ENCODE measurements at regions not wholly inside any gene's neighbourhood (a gene's known extent, or its start where the extent isn't known, plus 50 kb on each side); places are given as distances from the start of the nearest gene placed in this dataset.

DNA sequence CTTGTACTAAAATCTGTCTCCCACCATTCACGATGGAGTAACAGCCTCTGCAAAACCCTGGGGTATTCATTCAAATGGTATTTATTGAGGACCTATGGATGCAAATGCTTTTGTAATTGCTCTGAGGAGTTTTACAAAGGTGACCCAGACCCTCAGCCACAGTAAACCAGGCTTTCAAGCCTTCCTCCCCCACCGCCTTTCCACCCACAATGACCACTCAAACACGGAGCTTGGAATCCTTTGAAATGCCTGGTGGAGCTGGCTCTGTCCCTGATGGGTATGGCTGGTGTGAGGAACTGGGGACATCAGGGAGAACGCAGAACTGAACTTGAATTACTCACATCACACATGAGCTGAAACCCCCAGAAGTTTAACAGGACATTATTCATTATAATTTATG, 246.4 kb downstream of the CDH26 start:
- no peaks in the 10 kb centered on the region for H3K36me3 ChIP-seq
- H3K27me3 ChIP-seq (ENCODE audit: low read depth) = peaks cover 3% of the 10 kb centered on the region
- DNase-seq = no peak
- H3K4me3 ChIP-seq = no peak overlapping the region
- TF ChIP-seq, protein P1, sequence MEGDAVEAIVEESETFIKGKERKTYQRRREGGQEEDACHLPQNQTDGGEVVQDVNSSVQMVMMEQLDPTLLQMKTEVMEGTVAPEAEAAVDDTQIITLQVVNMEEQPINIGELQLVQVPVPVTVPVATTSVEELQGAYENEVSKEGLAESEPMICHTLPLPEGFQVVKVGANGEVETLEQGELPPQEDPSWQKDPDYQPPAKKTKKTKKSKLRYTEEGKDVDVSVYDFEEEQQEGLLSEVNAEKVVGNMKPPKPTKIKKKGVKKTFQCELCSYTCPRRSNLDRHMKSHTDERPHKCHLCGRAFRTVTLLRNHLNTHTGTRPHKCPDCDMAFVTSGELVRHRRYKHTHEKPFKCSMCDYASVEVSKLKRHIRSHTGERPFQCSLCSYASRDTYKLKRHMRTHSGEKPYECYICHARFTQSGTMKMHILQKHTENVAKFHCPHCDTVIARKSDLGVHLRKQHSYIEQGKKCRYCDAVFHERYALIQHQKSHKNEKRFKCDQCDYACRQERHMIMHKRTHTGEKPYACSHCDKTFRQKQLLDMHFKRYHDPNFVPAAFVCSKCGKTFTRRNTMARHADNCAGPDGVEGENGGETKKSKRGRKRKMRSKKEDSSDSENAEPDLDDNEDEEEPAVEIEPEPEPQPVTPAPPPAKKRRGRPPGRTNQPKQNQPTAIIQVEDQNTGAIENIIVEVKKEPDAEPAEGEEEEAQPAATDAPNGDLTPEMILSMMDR (IDR thresholded peaks at IDR 0.05; ENCODE audit: borderline replicate concordance) = no peak
- H3K27ac ChIP-seq (replicated peaks) = no peak overlapping the region
- H3K4me1 ChIP-seq = peaks cover 37% of the 10 kb centered on the region
- intact Hi-C loops (cut with micrococcal nuclease) = no loop called here
- H3K9me3 ChIP-seq (replicated peaks) = peaks cover 2% of the 10 kb centered on the region

DNA sequence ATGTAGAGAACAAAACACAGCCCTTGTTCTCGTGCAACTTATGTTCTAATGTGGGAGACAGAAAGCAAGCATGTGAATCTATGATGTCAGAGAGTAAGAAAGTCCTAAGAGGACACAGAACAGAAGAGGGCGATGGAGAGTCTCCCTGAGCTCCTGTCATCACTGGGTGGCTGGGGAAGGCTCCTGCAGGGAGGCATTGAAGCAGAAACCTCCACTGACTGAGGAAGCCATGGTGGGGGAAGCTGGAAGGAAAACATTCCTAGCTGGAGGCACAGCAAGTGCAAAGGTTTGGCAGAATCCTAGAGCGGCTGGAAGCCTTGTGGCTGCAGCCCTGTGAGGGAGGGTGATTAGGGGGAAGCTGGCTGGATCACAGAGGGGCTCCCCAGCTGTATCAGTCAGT, 248.0 kb downstream of the CDH26 start:
- TF ChIP-seq, protein P1 (IDR thresholded peaks at IDR 0.05; ENCODE audit: borderline replicate concordance) = peak; percentile 24
- H3K27me3 ChIP-seq (ENCODE audit: low read depth) = no peaks in the 10 kb centered on the region

DNA sequence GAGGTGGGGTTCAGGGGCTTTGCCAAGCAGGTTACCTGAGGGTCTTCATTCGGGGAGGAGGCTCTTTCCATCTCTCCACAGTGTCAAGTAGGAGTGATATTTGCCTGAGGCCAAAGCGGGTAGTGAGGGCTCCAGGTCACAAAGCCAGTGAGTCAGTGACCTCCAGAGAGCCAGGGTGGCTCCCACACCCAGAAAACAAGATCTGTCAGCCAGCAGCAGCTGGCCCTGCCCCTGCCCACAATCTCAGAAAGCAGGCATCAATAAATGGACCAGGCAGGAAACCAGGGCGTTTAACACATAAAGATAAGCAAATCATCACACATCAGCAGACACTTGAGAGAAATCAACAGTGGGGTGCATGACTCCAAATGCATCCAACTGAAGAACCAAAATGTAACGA, 250.8 kb downstream of the CDH26 start:
- DNase-seq = no peak
- intact Hi-C loops (cut with micrococcal nuclease) = no loop called here
- no peaks in the 10 kb centered on the region for H3K27me3 ChIP-seq (ENCODE audit: low read depth)
- H3K4me3 ChIP-seq = no peak overlapping the region
- H3K9me3 ChIP-seq (replicated peaks) = no peaks in the 10 kb centered on the region
- H3K4me1 ChIP-seq = peaks cover 21% of the 10 kb centered on the region
- TF ChIP-seq, protein P1 (IDR thresholded peaks at IDR 0.05; ENCODE audit: borderline replicate concordance) = no peak
- H3K36me3 ChIP-seq = no peaks in the 10 kb centered on the region
- H3K27ac ChIP-seq (replicated peaks) = no peak overlapping the region

More for the DNA sequence above, 248.0 kb downstream of the CDH26 start:
- no peak for DNase-seq
- Histone ChIP-seq H3K36me3 (no peaks in the 10 kb centered on the region), H3K9me3 (replicated peaks) (no peaks in the 10 kb centered on the region), H3K27ac (replicated peaks) (no peak overlapping the region), H3K4me3 (no peak overlapping the region), H3K4me1 (peaks cover 36% of the 10 kb centered on the region)
- intact Hi-C loops (cut with micrococcal nuclease) = no loop called here

DNA sequence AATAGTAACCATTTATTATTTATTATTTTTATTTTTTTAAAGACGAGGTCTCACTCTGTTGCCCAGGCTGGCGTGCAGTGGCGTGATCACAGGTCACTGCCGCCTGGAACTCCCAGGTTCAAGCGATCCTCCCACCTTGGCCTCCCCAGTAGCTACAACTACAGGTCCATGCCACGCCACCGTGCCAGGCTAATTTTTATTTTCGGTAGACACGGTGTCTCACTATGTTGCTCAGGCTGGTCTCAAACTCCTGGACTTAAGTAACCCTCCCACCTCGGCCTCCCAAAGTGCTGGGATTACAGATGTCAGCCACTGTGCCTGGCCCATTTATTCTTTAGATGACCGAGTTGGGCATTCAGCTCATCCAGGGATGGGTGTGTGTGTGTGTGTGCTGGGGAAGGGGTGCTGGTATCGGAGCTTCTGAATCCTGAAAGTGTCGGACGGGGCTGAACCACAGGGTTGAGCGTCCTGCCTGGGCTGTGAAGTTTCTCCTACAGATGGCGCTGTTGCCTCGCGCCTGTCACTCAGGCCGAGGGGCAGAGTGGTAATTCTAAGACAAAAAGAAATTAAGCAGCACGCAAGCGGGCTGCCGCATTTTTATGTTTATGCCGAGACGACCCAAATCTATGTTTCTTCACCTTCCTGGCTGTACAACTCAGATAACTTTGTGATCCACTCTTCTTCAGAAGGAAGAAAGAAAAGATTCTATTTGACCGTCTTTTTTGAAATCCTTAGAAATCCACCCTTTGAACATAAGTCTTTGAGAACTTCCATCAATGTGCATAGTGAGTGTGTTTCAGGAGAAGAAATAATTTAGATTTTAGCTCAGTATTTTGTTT, 252.8 kb downstream of the CDH26 start:
- intact Hi-C loops (cut with micrococcal nuclease) = no loop called here
- Histone ChIP-seq H3K27ac (replicated peaks) (no peak overlapping the region), H3K36me3 (no peaks in the 10 kb centered on the region), H3K27me3 (ENCODE audit: low read depth) (no peaks in the 10 kb centered on the region), H3K9me3 (replicated peaks) (no peaks in the 10 kb centered on the region), H3K4me3 (no peak overlapping the region), H3K4me1 (peaks cover 21% of the 10 kb centered on the region)
- DNase-seq = peak; percentile 62
- TF ChIP-seq, protein P1 (IDR thresholded peaks at IDR 0.05; ENCODE audit: borderline replicate concordance) = peak; percentile 92

DNA sequence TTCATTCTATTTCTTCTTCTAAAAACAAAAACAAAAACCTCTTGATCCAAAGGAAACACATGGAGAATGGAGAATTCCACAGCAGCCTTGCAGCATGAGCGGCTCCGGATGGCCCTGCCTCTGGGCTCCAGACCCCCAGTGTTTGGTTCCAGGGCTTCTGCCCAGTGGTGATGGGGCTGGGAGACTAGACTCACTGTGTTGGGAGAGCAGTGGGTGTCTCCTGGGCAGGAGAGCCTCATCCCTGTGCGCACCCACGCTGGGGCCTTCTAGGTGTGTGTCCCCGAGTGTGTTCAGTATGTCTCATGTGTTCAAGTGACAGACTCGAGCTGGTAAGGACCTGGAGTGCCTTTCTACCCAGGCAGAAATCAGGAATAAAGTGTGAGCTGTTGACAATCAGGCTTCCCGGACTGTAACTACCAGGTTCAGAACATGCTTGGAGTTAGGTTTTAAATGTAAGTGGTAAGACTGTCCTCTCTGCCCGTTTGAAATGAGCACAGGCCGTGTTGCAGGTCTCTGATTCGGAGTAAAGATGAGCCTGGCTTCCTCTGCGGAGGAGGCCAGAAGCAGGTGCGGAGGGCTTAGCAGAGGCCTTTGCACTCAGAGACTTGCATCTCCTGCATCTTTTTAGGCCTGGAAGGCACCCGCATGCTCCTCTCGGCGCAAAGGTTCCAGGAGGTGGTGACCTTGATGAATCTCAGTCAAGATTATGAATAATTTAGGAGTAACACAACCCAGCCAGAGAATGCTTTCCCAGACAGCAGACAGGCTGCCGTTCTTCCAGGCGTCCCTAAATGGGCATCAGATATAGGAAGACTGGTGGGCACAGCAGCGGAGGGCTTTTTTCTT, 253.6 kb downstream of the CDH26 start:
- H3K4me3 ChIP-seq = no peak overlapping the region
- intact Hi-C loops (cut with micrococcal nuclease) = no loop called here

More for the DNA sequence above, 253.6 kb downstream of the CDH26 start:
- TF ChIP-seq, protein P1 (IDR thresholded peaks at IDR 0.05; ENCODE audit: borderline replicate concordance) = no peak
- no peak for DNase-seq
- H3K4me1 ChIP-seq = peaks cover 21% of the 10 kb centered on the region
- no peaks in the 10 kb centered on the region for H3K36me3 ChIP-seq
- H3K9me3 ChIP-seq (replicated peaks) = no peaks in the 10 kb centered on the region
- H3K27ac ChIP-seq (replicated peaks) = no peak overlapping the region
- H3K27me3 ChIP-seq (ENCODE audit: low read depth) = no peaks in the 10 kb centered on the region
